ENCODE measurements at regions not wholly inside any gene's neighbourhood (a gene's known extent, or its start where the extent isn't known, plus 50 kb on each side); places are given as distances from the start of the nearest gene placed in this dataset.
A peak's percentile ranks its signal among the peaks of the same experiment; 100 is the strongest.
"Not testable (repeated sequence)": the region's sequence is repeated elsewhere in the genome, so short reads cannot be mapped to it uniquely, and the experiment has no call there.

DNA sequence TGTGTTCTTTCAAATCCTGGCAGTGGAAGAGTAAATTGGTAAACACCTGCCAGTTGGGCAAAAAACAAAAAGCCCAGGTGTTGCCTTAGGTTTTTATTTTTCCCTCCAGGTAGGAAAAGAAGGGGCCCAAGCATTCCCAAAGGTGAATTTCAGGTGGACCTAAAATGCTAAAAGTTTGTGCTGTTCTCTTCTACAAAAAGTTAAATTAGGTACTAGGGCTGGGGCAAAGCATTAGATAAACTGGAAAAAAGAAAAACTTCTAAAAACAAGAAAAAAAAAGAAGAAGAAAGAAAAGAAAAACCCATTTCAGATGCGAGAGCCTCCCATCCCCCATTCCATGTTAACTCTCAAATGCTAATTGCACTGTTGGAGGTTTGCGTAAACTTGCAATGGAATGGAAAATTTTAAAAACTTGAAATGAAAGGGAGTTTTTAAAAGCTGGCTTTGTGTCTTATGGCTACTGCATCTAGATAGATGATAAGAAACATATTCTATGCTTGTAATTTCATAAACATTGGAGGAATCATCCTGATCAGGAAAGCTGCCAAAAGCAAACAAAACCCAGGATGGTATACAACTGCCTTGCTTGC is 59.9 kb upstream of the IGFBPL1 start:
- H3K4me1 ChIP-seq (ENCODE audit: control insufficient read depth, insufficient read depth, low read depth, low read length); H3K9me3 ChIP-seq (ENCODE audit: control insufficient read depth, low read length); H3K79me1 ChIP-seq (replicated peaks; ENCODE audit: low read length, poor library complexity, severe bottlenecking); H3K27ac ChIP-seq (ENCODE audit: low read length, poor library complexity, severe bottlenecking); H3K18ac ChIP-seq (ENCODE audit: low read depth in 1 of 2, low read length in 2 of 2); H3K23ac ChIP-seq (ENCODE audit: low read length in 2 of 2); H2AFZ ChIP-seq (ENCODE audit: low read depth, low read length); DNase-seq; H2BK120ac ChIP-seq (ENCODE audit: low read depth, low read length); H3K4me3 ChIP-seq (ENCODE audit: insufficient read depth in 1 of 2, low read depth in 1 of 2, low read length in 2 of 2); H3K9ac ChIP-seq (ENCODE audit: low read length); H3K4ac ChIP-seq (ENCODE audit: low read depth in 1 of 2, low read length in 2 of 2); H2BK15ac ChIP-seq (ENCODE audit: low read depth, poor library complexity, severe bottlenecking); H3K36me3 ChIP-seq (ENCODE audit: control insufficient read depth in 1 of 2, insufficient read depth in 2 of 2, low read depth in 1 of 2, low read length in 2 of 2); H2BK5ac ChIP-seq (ENCODE audit: low read depth, low read length, poor library complexity, severe bottlenecking); H3K4me2 ChIP-seq (ENCODE audit: low read length, poor library complexity, severe bottlenecking); H4K8ac ChIP-seq (ENCODE audit: low read length); H3K14ac ChIP-seq (ENCODE audit: low read length in 2 of 2); H2BK12ac ChIP-seq (ENCODE audit: low read length in 2 of 2); H4K91ac ChIP-seq (ENCODE audit: low read length); H2AK5ac ChIP-seq (ENCODE audit: low read length, severe bottlenecking): not testable (repeated sequence)
- WGBS, result no CpG with 5 or more reads among the region's 2 CpGs
- peaks cover 0 to 17% of the 10 kb centered on the region in 2 experiments for H3K27me3 ChIP-seq (ENCODE audit: control insufficient read depth in 1 of 2, insufficient read depth in 1 of 2, low read length in 2 of 2)

DNA sequence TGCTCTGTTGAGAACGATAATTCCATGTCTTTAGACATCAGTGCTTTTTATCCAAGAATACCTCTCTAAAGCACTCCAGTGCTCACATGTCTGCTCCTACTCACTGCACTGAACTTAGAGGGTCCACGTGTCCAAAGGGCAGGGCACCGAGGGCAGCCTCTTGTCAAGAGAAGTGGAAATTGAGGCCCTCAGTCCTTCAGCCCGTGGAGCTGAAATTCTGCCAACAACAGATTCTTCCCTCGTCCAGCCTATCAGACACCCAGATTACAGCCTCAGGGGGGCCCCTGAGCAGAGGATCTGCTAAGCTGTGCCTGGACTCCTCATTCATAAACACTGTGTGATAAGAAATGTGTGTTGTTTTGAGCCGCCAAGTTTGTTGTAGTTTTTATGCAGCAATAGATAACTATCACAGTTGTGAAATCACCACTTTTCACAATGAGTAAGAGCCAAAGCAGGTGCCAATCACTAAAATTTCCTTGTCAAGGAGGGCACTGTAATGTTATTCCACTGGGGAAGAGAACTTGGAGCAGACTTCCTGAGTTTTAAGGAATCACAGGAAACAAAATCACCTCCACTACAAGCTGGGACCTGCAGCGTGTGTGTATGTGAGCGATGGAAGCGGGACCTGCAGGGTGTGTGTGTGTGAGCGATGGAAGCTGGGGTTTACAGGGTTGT is 58.8 kb upstream of the IGFBPL1 start:
- no peak overlapping the region for H3K14ac ChIP-seq (ENCODE audit: low read length in 2 of 2)
- no peak overlapping the region for H3K4me3 ChIP-seq (ENCODE audit: insufficient read depth in 1 of 2, low read depth in 1 of 2, low read length in 2 of 2)
- H2AFZ ChIP-seq (ENCODE audit: low read depth, low read length), result no peak overlapping the region
- H3K79me1 ChIP-seq (replicated peaks; ENCODE audit: low read length, poor library complexity, severe bottlenecking), result no peaks in the 10 kb centered on the region
- no peak overlapping the region for H2BK120ac ChIP-seq (ENCODE audit: low read depth, low read length)
- H3K27me3 ChIP-seq (ENCODE audit: control insufficient read depth in 1 of 2, insufficient read depth in 1 of 2, low read length in 2 of 2), result peaks cover 0 to 17% of the 10 kb centered on the region in 2 experiments
- no peak overlapping the region for H3K4me2 ChIP-seq (ENCODE audit: low read length, poor library complexity, severe bottlenecking)
- no peak overlapping the region for H2AK5ac ChIP-seq (ENCODE audit: low read length, severe bottlenecking)
- H3K9me3 ChIP-seq (ENCODE audit: control insufficient read depth, low read length), result no peaks in the 10 kb centered on the region
- no peak overlapping the region for H3K9ac ChIP-seq (ENCODE audit: low read length)
- no peak overlapping the region for H2BK5ac ChIP-seq (ENCODE audit: low read depth, low read length, poor library complexity, severe bottlenecking)
- no peak overlapping the region for H4K8ac ChIP-seq (ENCODE audit: low read length)
- H3K23ac ChIP-seq (ENCODE audit: low read length in 2 of 2), result no peak overlapping the region
- no peaks in the 10 kb centered on the region for H3K36me3 ChIP-seq (ENCODE audit: control insufficient read depth in 1 of 2, insufficient read depth in 2 of 2, low read depth in 1 of 2, low read length in 2 of 2)
- 71% methylated on average over 8 of the region's 10 CpGs for WGBS
- no peak overlapping the region for H3K27ac ChIP-seq (ENCODE audit: low read length, poor library complexity, severe bottlenecking)
- H2BK15ac ChIP-seq (ENCODE audit: low read depth, poor library complexity, severe bottlenecking), result no peak overlapping the region
- H3K4me1 ChIP-seq (ENCODE audit: control insufficient read depth, insufficient read depth, low read depth, low read length), result peaks cover 4% of the 10 kb centered on the region
- H3K18ac ChIP-seq (ENCODE audit: low read depth in 1 of 2, low read length in 2 of 2), result no peak overlapping the region
- DNase-seq, result peak; percentile 8
- H3K4ac ChIP-seq (ENCODE audit: low read depth in 1 of 2, low read length in 2 of 2), result no peak overlapping the region
- H4K91ac ChIP-seq (ENCODE audit: low read length), result no peak overlapping the region
- no peak overlapping the region for H2BK12ac ChIP-seq (ENCODE audit: low read length in 2 of 2)

DNA sequence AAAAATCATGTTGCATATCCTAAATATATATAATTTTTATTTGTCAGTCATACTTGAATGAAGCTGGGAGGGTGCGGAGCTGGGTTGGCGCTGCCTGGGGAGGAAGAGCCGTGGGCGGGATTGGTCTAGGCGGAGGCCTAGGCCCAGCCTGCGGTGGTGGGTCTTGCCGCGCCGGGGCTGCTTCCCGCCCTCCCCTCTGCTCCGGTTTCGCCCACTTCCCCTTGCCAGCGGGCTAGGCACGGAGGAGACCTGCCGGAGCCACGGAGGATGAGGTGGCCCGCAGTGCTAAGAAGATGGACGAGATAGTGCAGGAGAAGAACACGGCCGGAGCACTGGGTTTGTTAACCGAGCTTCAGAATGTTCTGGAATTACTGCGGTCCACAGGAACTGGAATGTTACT is 54.0 kb upstream of the IGFBPL1 start:
- no peak overlapping the region for H4K91ac ChIP-seq (ENCODE audit: low read length)
- no peak overlapping the region for H2AFZ ChIP-seq (ENCODE audit: low read depth, low read length)
- H3K18ac ChIP-seq (ENCODE audit: low read depth in 1 of 2, low read length in 2 of 2), result no peak overlapping the region
- H3K36me3 ChIP-seq (ENCODE audit: control insufficient read depth in 1 of 2, insufficient read depth in 2 of 2, low read depth in 1 of 2, low read length in 2 of 2), result no peaks in the 10 kb centered on the region
- no peak overlapping the region for H2AK5ac ChIP-seq (ENCODE audit: low read length, severe bottlenecking)
- H3K23ac ChIP-seq (ENCODE audit: low read length in 2 of 2), result no peak overlapping the region
- H2BK15ac ChIP-seq (ENCODE audit: low read depth, poor library complexity, severe bottlenecking), result no peak overlapping the region
- H3K14ac ChIP-seq (ENCODE audit: low read length in 2 of 2), result no peak overlapping the region
- H2BK12ac ChIP-seq (ENCODE audit: low read length in 2 of 2), result no peak overlapping the region
- no peak overlapping the region for H4K8ac ChIP-seq (ENCODE audit: low read length)
- H2BK120ac ChIP-seq (ENCODE audit: low read depth, low read length), result no peak overlapping the region
- no peak for DNase-seq
- peaks cover 2% of the 10 kb centered on the region for H3K4me1 ChIP-seq (ENCODE audit: control insufficient read depth, insufficient read depth, low read depth, low read length)
- no peak overlapping the region for H2BK5ac ChIP-seq (ENCODE audit: low read depth, low read length, poor library complexity, severe bottlenecking)
- WGBS, result 91% methylated on average over 22 of the region's 22 CpGs
- H3K4ac ChIP-seq (ENCODE audit: low read depth in 1 of 2, low read length in 2 of 2), result no peak overlapping the region
- H3K27me3 ChIP-seq (ENCODE audit: control insufficient read depth in 1 of 2, insufficient read depth in 1 of 2, low read length in 2 of 2), result peaks cover 0 to 5% of the 10 kb centered on the region in 2 experiments
- H3K9ac ChIP-seq (ENCODE audit: low read length), result no peak overlapping the region
- H3K4me3 ChIP-seq (ENCODE audit: insufficient read depth in 1 of 2, low read depth in 1 of 2, low read length in 2 of 2), result no peak overlapping the region
- no peaks in the 10 kb centered on the region for H3K79me1 ChIP-seq (replicated peaks; ENCODE audit: low read length, poor library complexity, severe bottlenecking)
- no peak overlapping the region for H3K4me2 ChIP-seq (ENCODE audit: low read length, poor library complexity, severe bottlenecking)
- peaks cover 12% of the 10 kb centered on the region for H3K9me3 ChIP-seq (ENCODE audit: control insufficient read depth, low read length)
- H3K27ac ChIP-seq (ENCODE audit: low read length, poor library complexity, severe bottlenecking), result no peak overlapping the region

DNA sequence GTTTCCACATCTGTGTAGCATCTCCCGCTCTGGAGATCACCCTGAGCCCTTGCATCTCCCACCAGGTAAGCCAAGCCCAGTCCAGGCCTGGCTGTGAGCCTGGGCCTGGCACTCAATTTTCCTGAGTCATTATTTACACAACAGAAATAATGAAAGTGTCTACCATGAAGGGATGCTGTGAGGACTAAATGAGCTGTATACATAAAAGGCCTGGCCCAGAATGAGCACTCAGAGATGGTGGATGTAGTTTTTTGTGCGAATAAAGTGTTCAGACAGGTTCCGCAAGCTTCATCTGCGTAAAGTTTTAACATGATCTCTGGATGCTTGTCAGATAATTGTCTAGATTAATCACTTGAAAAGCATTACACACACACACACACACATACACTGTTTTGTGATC is 50.2 kb upstream of the IGFBPL1 start:
- not testable (repeated sequence) for H3K4me1 ChIP-seq (ENCODE audit: control insufficient read depth, insufficient read depth, low read depth, low read length); H2BK120ac ChIP-seq (ENCODE audit: low read depth, low read length); H2AK5ac ChIP-seq (ENCODE audit: low read length, severe bottlenecking); H3K79me1 ChIP-seq (replicated peaks; ENCODE audit: low read length, poor library complexity, severe bottlenecking); DNase-seq; H3K4me2 ChIP-seq (ENCODE audit: low read length, poor library complexity, severe bottlenecking); H2BK12ac ChIP-seq (ENCODE audit: low read length in 2 of 2); H3K4ac ChIP-seq (ENCODE audit: low read depth in 1 of 2, low read length in 2 of 2); H3K23ac ChIP-seq (ENCODE audit: low read length in 2 of 2); H3K9ac ChIP-seq (ENCODE audit: low read length); H3K4me3 ChIP-seq (ENCODE audit: insufficient read depth in 1 of 2, low read depth in 1 of 2, low read length in 2 of 2); H3K27ac ChIP-seq (ENCODE audit: low read length, poor library complexity, severe bottlenecking); H4K91ac ChIP-seq (ENCODE audit: low read length); H2BK5ac ChIP-seq (ENCODE audit: low read depth, low read length, poor library complexity, severe bottlenecking); H2BK15ac ChIP-seq (ENCODE audit: low read depth, poor library complexity, severe bottlenecking); H3K27me3 ChIP-seq (ENCODE audit: control insufficient read depth in 1 of 2, insufficient read depth in 1 of 2, low read length in 2 of 2); H3K18ac ChIP-seq (ENCODE audit: low read depth in 1 of 2, low read length in 2 of 2); H3K14ac ChIP-seq (ENCODE audit: low read length in 2 of 2); H2AFZ ChIP-seq (ENCODE audit: low read depth, low read length); H3K36me3 ChIP-seq (ENCODE audit: control insufficient read depth in 1 of 2, insufficient read depth in 2 of 2, low read depth in 1 of 2, low read length in 2 of 2); H4K8ac ChIP-seq (ENCODE audit: low read length)
- WGBS, result 100% methylated on average over 4 of the region's 4 CpGs
- H3K9me3 ChIP-seq (ENCODE audit: control insufficient read depth, low read length), result peaks cover 12% of the 10 kb centered on the region
